ENCODE measurements at regions not wholly inside any gene's neighbourhood (a gene's known extent, or its start where the extent isn't known, plus 50 kb on each side); places are given as distances from the start of the nearest gene placed in this dataset.

DNA sequence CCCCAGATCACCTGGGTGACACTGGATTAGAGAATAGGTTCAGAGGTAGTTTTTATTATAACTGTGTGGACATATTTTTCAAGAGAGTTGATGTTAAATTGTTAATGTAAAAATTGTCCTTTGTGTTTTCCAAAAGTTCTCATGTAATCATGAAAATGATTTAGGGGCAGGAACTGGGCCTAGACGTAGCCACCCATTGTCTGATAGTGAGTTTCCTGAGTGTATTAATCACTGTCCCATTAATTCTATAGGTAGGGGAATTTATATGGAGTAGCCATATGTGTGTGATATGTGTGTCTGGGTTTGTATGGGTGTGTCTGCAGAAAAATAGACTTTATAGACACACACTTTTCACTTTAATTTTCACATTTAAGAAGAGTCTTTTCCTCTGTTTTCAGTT lies 144.6 kb upstream of the RAI14 start:
- no peak for DNase-seq

DNA sequence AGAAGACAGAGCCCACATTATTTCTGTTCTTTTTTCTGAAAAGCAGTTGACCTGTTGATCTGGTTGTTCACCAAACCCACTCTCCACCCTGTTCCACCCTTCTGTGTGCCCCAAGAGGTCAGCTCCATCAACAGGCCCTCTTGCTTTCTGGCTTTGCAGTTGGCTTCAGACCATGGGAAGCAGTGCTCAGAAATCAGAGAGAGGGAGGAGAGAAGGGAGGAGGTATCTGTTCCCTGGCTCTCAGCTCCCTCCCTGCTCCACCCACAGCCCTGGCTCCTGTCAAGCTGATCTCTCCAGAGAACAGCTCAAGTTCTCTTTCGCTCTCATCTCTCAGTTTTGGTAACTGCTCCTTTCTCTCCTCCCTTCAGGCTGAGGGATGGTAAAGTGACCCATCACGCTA lies 144.2 kb upstream of the RAI14 start:
- DNase-seq: no peak

DNA sequence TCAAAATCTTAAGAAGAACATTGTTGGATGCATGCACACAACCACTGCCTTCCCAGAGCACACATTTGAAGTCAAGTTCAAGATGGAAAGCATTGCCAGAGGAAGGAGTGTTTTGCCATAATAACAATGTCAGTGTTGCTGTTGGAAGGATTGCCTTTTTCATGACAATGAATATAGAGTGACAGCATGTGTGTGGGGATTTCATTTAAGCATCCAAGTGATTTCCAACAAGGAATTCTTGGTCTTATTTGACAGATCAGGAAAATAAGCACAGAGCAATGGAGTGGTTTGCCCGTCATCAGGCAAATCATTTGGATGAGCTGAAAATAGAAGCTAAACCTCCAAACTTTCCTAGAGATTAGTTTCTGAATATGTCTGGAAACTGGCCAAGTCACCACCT lies 140.0 kb upstream of the RAI14 start:
- DNase-seq: no peak

DNA sequence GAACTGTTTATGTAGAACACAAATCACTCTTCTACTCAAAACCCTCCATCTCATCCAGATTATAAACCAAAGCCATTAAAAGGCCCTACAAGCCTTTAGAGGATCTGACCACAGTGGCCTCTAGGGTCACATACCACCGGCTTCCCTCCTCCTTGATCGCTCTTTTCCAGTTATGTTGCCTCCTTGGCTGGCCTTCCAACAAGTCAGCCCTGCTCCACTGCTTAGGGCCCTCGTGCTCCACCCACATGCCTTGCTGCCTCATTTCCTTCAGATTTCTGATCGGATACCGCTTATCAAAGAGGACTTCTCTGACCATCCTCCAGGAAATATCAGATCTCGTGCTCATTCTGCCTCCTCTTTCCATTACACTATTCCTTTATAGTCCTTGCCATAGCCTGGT lies 139.4 kb upstream of the RAI14 start:
- no peak for DNase-seq

DNA sequence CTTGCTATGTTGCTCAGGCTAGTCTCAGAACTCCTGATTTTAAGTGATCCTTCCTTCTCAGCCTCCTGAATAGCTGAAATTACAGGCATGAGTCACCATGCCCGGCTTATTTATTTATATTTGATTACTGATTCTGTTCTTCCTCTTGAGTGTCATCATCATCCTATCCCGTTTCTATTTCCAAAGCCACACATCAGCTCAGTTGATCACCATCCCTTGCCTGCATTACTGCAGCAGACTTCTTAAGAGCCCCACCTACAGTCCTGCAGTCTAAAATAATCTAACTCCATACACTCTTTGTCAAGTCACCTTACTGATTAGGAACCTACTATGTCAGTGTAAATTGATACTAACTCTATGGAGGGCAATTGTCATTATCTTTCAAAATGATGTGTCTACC lies 138.9 kb upstream of the RAI14 start:
- DNase-seq: no peak

DNA sequence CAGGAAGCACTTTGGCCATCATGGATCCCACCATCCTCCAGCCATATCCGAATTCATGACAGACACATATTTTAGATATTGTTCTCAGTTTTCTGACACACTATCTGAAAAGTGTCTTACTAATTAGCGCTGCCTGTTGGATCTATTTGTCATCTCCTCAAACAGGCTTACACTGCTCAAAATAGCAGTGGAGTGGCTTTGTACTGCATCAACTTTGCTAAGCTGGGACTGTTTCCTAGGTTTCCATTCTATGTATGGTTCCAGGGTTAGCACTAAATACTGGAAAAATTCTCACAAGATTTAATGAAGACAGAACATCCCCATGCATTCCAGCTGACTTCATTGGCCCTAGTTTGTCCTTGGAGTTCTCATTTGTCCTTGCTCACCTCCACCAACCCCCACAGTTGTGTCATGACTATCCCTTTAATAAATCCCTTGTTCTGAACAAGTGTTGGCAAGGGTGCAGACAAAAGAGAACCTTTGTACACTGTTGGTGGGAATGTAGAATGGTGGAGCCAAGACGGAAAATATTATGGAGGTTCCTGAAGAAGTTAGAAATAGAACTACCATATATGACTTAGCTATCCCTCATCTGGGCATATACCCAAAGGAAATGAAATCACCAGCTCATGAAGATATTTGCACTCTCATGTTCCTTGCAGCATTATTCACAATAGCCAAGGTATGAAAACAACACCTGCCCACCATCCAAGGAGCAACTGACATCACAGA lies 136.5 kb upstream of the RAI14 start:
- DNase-seq: no peak

DNA sequence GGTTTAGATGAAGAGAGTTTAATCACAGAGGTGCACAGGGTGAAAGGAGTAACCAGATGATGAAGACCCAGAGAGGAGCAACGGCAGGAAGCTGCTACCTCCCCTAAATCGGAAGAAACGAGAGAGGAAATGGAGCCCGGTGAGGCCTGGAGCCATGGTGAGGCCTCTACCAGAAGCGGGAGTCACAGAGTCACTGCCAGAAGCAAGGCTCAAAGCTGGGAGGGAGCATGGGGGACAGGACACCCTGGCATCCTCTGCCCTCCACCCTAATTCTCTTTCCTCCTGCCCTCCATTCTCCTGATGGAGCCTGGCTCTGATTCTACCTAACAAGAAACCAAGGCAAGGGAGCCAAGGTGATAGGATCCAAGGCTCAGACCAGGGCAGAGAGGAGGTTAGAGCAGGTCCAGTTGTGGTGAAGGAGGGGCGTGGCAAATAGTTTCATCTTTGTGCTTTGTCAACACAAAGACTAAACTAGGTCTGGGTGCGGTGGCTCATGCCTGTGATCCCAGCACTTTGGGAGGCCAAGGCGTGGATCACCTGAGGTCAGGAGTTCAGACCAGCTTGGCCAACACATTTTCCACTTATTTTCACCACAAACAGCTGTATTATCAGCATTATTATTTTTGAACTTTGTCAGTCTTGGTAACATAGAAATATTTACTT lies 134.4 kb upstream of the RAI14 start:
- peak; percentile 57 for DNase-seq

DNA sequence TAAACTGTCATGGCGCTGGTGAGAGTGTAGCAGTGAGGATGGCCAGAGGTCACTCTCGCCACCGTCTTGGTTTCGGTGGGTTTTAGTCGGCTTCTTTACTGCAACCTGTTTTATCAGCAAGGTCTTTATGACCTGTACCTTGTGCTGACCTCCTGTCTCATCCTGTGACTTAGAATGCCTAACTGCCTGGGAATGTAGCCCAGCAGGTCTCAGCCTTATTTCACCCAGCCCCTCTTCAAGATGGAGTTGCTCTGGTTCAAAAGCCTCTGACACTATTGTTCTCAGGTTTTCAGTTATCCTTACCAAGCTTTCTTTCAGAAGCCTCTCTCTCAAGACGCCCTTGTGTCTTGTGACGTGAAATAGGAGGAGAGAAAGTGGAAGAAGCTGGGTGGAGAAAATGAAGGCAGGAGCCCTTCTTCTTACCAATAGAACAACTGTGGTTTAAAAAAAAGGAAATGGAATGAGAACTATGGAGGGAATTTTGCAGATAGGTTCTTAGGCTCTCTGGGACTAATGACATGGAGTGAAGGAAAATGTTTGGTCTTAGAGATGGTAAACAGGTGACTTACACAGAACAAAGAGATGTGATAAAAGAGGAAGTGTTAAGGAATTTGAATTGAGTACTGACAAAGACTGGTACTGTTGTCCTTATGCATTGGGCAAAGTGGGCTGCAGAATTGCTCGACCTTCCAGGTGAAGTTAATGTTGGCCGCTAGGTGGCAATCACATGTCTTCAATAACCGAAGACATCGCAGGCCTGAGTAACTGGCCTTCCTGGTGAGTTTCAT lies 133.3 kb upstream of the RAI14 start:
- DNase-seq: peak; percentile 67

DNA sequence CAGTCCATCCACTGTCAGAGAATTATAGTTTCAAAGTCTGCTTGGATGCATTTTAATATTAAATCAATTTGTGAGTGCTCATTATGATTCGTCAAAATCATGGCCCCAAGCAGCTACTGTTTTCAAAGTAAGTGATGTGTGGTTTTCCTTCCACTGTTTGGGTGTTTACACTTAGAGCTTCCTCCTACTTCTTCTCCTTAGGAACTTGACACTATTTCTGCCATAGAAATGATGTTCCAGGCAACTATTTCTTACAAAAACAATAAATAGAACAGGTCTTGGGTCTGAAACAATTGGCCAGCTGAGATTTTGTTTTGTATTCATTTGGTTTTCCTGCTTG lies 132.8 kb upstream of the RAI14 start:
- no peak for DNase-seq

DNA sequence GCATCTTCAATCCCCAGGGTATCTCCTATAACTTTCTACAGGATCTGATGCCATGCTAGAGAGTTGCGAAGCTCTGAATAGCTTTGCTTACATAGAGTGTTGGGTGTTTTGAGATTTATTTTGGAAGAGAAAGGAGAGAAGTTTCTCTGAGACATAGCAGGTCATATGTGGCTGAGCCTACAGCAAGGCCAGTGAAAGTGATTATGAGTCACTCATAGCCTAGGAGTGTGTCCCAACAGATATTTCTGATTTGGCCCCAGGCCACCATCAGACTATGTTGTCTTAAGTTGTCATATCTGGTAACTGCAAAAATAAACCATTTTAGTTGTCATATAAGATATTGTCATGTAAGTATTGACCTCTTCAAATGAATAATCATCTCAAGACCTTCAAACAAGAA lies 132.0 kb upstream of the RAI14 start:
- DNase-seq: no peak

DNA sequence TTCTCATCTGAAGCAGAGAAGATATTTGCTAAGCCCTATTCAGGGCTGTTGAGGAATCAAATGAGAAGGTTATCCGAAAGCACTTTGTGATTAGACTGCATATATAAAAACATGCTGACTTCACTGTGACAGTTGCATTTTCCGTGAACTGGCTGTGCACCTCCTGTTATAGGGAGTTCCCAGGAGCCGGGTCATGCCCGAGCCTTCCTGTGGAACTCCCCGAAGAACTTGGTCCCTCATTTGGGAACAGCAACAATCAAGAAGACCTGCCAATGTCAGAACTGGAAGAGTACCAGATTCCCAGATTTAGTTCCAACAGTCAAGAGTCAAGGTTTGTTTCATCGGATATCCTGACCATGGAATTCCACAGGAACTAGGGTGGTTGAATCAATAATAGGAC lies 130.4 kb upstream of the RAI14 start:
- DNase-seq: no peak

DNA sequence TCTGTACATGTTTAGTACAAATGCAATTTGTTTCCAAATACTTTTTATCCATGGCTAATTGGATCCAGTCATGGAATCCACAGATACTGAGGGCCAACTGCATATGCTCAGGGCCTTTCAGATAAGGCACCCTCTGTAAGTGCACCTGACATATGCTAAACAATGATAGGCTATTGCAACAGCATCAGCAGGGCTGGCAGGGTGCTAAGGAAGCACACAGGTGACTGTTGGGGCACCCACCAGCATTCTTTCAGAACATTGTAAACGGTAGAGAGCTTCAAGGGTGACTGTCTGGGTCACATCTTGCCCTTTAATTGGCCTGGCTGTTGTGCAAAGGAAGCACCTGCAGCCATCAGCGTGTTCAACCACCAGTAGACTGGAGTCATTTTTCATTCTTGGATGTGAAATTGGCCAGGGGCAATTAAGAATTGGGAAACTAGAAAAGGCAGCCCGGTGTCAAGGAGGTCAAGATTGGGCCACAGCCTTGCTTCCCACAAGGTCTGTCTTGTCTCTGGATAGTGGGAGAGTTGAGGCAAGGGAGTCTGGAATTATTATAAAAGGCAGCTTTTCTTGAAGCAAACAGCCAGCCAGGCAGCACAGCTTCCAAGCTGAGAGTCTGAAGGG lies 129.3 kb upstream of the RAI14 start:
- DNase-seq: no peak

DNA sequence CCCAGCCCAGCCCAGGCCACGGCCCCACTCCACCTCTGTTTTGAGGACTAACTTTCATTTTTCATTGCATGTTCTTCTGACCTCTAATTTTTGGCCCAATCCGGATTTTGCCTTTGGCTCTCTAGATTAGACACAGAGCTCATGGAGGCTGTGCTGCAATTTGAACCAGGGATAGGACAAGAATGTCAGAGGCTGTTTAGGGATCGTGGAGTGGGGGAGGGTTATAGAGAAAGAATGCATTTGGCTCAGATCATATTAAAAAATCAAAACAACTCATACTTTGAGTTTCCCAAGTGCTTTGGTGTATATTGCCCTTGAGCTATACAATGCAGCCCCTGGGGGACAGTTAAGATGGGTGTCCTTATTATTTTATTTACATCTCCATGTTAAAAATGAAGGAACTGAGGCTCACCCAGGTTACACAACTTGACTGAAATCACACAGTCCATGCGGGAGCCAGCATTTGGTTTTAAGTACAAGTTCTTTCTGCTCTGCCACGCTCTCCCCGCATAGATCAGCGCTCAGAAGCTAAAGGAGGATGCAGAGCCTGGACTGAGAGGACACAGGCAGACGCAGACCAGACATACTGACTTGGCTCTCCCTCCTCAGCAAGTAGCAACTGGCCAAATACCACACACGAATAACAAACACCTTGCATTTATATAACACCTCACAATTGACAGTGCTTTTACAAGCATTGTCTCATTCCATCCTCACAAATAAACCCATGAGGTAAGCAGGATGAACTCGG lies 126.4 kb upstream of the RAI14 start:
- DNase-seq: no peak

DNA sequence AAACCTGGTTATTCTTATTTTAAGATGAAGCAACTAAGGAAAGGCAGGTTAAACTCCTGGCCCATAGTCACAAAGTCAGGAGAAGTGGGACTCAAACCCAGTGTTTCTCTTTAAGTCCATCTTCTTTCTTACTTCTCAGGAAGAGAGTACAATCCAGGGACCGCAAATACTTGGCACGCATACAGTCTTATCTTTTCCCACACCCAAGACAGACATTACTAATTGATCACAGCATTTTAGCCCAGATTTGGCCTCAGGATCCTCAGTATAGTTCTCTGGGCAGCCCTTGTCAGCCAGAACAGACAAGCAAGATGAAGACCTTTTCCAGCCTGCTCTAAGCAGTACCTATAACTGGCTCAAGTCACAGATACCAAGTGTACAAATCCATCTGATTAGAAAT lies 125.5 kb upstream of the RAI14 start:
- DNase-seq: no peak

DNA sequence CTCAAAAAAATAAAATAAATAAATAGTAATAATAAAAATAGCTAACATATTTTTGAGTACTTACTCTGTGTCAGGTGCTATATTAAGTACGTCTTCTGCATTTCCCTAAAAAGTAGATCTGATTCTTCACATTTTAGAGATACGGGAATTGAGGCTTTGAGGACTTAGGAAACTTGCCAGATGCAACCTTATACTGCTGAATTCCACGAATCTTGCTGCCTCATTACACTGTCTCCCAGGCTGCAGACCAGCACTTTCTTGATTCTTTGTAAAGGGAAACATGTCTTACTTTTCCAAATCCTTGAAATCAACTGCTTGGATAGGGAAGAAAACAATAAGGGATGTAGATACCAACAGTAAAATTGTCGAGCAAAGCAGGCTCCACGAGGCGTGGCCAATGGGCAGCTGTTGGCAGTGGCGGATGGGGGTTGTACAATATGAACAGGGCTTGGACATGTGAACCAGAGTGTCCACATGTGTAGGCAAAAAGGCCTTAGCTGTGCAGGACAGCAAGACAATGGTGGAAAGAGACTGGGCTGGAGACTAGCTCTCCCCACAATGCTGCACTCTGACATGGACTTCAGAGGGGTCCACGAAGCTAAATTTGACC lies 124.3 kb upstream of the RAI14 start:
- DNase-seq: no peak

DNA sequence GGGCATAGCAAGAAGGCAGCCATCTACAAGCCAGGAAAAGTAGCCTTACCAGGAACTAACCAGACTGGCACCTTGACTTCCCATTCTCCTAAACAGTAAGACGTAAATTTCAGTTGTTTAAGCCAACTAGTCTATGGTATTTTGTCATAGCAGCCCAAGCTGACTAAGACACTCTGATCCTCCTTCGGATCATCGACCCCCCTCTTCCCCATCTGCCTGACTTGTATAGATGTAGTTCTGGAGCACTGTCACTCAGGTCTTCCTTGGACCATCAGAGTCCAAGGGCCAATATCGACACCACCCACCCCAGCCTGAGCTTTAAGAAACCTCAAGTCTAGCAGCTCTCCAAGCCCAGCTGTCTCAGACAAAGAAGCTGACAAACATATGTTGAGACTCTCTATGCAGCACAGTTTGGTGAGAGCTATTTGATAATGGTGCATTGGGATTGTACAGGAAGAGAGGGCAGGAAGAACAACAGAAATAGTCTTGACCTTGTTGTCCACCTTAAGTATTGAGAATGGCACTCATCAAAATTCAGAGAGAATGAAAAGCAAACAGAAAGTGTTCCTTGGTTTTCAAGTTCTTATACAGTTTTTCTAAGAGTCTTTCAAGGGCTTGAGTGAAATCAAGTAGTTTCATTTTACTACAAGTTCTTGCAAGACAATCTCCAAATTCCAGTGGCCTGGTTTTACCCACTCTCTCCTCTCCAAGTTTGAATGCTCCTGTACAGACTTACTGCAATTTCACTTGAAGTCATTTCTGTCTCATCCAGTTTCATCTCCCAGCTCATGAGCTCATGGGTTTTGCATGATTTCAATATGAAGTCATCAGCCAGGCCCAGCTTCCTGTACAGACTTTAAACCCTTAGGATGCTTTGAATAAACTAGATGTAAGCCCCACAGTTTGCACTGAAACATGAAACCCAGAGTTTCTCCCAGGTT lies 122.3 kb upstream of the RAI14 start:
- no peak for DNase-seq

DNA sequence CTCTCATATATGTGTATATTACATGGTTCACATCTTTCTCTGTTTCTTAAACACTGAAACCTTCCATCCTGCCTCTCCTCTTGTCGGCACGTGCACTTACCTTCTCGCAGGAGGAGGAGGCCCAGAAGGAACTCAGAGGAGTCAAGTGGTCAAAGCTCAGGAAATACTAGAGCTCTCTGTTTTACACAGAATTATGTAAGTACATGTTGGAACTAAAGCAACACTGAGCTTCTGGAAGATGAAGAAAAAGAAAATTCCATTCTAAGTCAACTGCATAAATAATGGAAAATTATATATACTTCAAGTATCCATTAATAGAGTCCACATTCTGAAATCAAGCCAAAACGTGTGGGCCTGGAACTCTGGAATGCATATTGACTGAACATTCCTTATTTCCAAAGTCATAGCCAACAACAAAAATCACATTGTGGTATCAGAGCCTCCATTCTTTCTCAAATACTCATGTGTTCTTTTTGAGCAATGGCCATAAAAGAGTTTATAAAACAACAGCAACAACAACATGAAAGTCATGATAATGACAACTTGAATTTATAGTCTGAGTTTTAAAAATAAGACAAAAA lies 121.5 kb upstream of the RAI14 start:
- DNase-seq: no peak

DNA sequence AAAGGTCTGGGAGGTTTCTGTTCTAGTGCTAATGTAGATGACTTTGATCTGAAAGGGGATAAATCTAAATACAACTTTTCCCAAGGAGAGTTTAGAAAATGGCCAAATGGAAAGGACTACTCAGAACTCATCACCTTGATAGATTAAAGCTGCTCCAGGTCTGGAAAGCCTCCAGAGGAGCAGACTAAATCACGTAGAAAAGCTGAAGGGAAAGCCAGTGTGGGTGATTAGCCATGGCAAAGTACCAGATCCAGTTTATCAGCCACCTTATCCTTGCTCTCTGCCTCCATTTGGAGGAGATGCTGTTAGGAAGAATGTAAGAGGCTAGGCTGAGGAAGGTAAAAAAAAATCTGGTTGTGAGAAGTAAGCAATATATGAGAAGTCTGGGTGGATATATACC lies 120.7 kb upstream of the RAI14 start:
- DNase-seq: no peak

DNA sequence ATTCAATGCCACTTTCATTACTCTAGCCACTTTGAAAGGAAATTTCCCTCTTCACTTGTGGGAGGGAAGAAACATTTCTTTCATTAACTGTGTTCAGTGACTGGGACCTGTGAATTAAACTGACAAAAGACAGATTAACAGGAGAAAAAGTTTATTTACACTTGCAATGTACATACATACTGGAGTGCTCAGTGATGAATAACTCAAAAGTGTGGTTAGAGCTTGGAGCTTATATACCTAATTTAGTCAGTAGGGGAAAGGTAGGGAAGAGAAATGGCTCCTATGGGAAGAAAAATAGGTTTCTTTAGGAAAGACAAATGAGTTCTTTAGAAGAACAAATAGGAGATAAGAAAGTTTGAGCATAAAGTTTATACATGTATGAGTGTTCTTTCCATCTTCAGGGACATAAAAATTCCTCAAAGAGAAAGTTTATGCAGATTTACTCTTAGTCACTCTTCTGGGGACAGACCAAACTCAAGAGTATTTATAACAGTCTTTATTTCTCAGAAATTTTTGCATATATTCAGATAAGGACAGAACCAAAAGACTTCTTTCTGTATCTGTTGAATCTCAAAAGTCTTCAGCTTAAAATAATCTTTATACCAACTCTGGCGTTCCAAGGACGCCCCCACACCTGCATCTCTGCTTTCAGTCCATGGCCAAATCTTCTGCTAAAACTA lies 120.0 kb upstream of the RAI14 start:
- no peak for DNase-seq

DNA sequence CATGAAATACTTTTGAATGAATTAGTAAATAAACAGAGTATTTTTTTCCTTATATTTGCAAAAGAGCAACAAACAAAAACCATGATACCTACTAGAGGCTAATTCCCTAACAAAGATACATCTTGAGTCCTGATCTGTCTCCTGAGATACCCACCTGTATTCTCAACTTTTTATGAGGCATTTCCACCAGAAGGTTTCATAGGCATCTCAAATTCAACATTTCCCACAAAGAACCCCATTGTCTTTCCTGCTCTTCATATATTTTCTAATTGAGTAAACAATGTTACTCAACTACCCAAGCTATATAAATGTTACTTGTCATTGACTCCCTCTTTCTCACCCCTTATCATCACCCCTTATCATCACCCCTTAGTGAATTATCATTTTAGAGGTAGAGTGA lies 119.4 kb upstream of the RAI14 start:
- no peak for DNase-seq
